Chondrocyte (in vitro differentiated cells): ENCODE measurements at regions not wholly inside any gene's neighbourhood (a gene's known extent, or its start where the extent isn't known, plus 50 kb on each side); places are given as distances from the start of the nearest gene placed in this dataset.

ENCODE experiments used
- DNase-seq: peaks from one replicate; pipeline ENCODE4 v3.0.0; 2021; ENCODE audit warnings: mixed read lengths, low spot score
- H3K27ac Mint-ChIP-seq: one replicate; pipeline ENCODE4 v1.8.0; 2021; ENCODE audit warnings: mild to moderate bottlenecking, moderate library complexity, mixed read lengths; ENCODE audit not compliant: unreplicated experiment
- H3K27me3 Mint-ChIP-seq: 2 replicates; pipeline ENCODE4 v1.8.0; 2021; ENCODE audit warnings: low read depth, mixed read lengths
- H3K36me3 Mint-ChIP-seq: 2 replicates; pipeline ENCODE4 v1.8.0; 2021; ENCODE audit warnings: low read depth, mixed read lengths
- H3K4me1 Mint-ChIP-seq: 2 replicates; pipeline ENCODE4 v1.8.0; 2021; ENCODE audit warnings: low read depth, mild to moderate bottlenecking, mixed read lengths
- H3K4me3 Mint-ChIP-seq: one replicate; pipeline ENCODE4 v1.8.0; 2021; ENCODE audit warnings: mild to moderate bottlenecking, moderate library complexity, mixed read lengths; ENCODE audit not compliant: unreplicated experiment
- H3K9me3 Mint-ChIP-seq: 2 replicates; pipeline ENCODE4 v1.8.0; 2021; ENCODE audit warnings: low read depth, mixed read lengths
- TF ChIP-seq, protein P1 (sequence below): fragments of 200-600 bp; sonication (generic); IDR thresholded peaks from 2 replicates; pipeline ENCODE4 v1.5.0; 2021; ENCODE audit warnings: antibody characterized with exemption, mild to moderate bottlenecking, moderate library complexity

DNA sequence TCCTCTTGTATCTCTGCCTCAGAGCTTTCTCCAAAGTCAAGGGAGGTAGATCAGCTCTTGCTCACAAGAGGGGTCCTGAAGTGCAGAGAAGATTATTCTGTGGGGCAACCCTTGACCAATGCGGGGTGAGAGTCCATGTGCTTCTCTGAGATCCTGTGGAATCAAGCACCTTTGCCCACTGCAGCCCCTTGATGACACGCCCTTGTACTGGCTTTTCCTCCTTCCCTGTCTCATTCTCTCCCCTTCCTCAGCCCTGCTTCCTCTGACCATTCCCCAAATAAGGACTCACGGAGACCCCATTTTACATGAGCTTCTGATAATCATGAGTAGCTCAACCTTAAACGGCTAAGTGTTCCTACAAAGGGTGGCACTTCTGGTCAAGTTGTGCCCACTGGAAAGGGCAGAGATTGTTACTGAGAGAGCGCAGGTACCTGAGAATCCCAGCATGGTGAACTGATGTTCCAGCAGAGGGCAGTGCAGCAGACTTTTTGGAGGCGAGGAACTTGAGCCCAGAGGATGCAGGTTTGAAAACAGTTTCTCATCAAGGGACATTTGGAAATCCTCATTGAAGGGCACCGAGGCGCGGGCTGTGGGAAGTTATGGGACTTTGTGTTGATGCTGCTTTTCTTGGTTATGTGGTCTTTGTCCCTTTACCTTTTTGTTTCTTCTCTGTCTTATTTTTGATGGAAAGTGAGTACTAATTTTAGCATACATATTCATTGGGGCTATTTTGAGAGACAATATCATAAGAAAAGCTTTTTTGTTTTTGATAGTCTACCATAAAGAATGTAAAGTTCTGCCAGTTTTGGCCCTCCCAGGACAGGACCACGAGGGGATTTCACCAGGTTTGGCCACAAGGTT, 201.3 kb downstream of the RBM46 start:
- H3K36me3 Mint-ChIP-seq: no peaks in the 10 kb centered on the region
- peaks cover 4% of the 10 kb centered on the region for H3K9me3 Mint-ChIP-seq

DNA sequence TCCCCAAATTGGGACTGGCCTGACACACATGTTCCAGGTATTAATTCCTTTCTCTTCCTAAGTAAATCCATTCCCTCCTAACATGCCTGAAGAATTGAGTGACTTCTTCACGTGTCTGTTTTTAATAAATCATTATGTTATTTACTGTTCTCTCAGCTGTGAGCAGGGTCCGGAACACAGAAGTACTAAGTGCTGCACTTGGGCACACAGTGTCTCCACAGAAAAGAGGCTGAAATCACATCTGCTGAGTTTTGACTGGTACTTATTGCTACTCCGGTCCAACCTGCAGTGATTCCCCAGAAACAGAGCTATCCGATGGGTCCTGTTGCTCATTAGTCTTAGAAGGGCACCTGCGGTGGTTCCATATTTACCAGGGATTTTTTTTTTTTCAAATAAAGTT, 202.6 kb downstream of the RBM46 start:
- no peaks in the 10 kb centered on the region for H3K4me1 Mint-ChIP-seq
- no peak overlapping the region for H3K27ac Mint-ChIP-seq
- H3K4me3 Mint-ChIP-seq: no peak overlapping the region
- H3K36me3 Mint-ChIP-seq: no peaks in the 10 kb centered on the region
- no peak for DNase-seq
- TF ChIP-seq, protein P1, sequence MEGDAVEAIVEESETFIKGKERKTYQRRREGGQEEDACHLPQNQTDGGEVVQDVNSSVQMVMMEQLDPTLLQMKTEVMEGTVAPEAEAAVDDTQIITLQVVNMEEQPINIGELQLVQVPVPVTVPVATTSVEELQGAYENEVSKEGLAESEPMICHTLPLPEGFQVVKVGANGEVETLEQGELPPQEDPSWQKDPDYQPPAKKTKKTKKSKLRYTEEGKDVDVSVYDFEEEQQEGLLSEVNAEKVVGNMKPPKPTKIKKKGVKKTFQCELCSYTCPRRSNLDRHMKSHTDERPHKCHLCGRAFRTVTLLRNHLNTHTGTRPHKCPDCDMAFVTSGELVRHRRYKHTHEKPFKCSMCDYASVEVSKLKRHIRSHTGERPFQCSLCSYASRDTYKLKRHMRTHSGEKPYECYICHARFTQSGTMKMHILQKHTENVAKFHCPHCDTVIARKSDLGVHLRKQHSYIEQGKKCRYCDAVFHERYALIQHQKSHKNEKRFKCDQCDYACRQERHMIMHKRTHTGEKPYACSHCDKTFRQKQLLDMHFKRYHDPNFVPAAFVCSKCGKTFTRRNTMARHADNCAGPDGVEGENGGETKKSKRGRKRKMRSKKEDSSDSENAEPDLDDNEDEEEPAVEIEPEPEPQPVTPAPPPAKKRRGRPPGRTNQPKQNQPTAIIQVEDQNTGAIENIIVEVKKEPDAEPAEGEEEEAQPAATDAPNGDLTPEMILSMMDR: no peak
- peaks cover 4% of the 10 kb centered on the region for H3K9me3 Mint-ChIP-seq
- H3K27me3 Mint-ChIP-seq: peaks cover 36% of the 10 kb centered on the region

More for the DNA sequence above, 201.3 kb downstream of the RBM46 start:
- Mint-ChIP-seq H3K4me1 (no peaks in the 10 kb centered on the region), H3K4me3 (no peak overlapping the region), H3K27ac (no peak overlapping the region), H3K27me3 (peaks cover 32% of the 10 kb centered on the region)
- DNase-seq: no peak
- TF ChIP-seq, protein P1: peak; percentile 82

DNA sequence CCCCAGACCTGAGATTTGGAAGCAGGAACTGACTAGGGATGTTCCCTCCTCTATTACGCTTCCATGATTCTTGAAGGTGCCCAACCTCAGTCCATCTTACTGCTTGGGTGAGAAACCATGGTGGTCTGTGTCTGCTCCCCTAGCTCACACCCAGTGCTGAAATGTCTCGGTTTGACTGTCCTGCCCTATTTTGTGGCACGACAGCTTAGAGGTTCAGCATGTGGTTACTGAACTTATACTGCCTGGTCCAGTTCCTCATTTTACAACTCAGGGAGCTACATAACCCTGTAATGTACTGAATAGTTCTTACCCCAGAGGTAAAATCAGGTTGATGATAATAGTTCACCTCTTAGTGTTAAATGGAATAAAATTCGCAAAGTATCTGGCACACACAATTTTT, 203.1 kb downstream of the RBM46 start:
- Mint-ChIP-seq H3K4me1 (no peaks in the 10 kb centered on the region), H3K36me3 (no peaks in the 10 kb centered on the region), H3K4me3 (no peak overlapping the region), H3K9me3 (peaks cover 4% of the 10 kb centered on the region), H3K27me3 (peaks cover 36% of the 10 kb centered on the region), H3K27ac (no peak overlapping the region)
- DNase-seq: no peak
- TF ChIP-seq, protein P1: no peak

DNA sequence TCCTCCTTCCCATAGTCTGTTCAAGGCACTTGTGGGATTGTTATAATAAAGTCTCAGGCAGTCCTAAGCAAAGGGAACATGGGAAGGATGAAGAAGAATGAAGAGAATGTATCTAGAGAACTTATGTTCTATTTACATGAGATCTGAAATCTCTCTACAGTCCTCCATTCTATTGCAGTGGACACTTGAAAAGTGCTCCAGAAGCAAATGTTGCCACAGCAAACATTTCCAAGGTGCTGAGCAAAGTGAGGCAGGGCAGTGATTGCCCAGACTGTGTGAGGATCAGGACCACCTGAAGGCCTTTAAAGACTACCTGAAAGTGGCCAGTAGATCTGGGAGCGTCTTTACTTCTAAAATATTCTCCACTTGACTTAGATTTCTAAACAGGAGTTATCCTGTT, 203.5 kb downstream of the RBM46 start:
- DNase-seq: no peak
- TF ChIP-seq, protein P1: no peak
- H3K27me3 Mint-ChIP-seq: peaks cover 39% of the 10 kb centered on the region
- no peak overlapping the region for H3K4me3 Mint-ChIP-seq
- peaks cover 4% of the 10 kb centered on the region for H3K9me3 Mint-ChIP-seq
- no peak overlapping the region for H3K27ac Mint-ChIP-seq
- H3K36me3 Mint-ChIP-seq: no peaks in the 10 kb centered on the region
- no peaks in the 10 kb centered on the region for H3K4me1 Mint-ChIP-seq

DNA sequence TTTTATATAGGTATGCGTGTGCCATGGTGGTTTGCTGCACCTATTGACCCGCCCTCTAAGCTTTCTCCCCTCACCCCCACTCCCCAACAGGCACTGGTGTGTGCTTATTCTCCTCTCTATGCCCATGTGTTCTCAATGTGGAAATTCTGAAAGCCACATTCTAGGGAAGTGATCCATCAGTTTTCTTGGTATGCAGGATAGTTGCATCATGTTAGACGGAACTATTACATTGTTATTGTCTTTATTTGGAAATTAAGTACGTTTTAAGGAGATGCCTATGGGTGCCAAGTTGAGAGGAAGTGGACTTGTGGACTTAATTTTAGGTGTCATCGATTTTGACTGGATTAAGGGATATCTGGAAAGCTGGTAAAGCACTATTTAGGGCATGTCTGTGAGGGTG, 204.6 kb downstream of the RBM46 start:
- H3K4me3 Mint-ChIP-seq: no peak overlapping the region
- TF ChIP-seq, protein P1: no peak
- H3K27ac Mint-ChIP-seq: no peak overlapping the region
- DNase-seq: no peak
- no peaks in the 10 kb centered on the region for H3K9me3 Mint-ChIP-seq
- H3K4me1 Mint-ChIP-seq: no peaks in the 10 kb centered on the region
- peaks cover 35% of the 10 kb centered on the region for H3K27me3 Mint-ChIP-seq
- no peaks in the 10 kb centered on the region for H3K36me3 Mint-ChIP-seq
